ENCODE measurements at regions not wholly inside any gene's neighbourhood (a gene's known extent, or its start where the extent isn't known, plus 50 kb on each side); places are given as distances from the start of the nearest gene placed in this dataset.

DNA sequence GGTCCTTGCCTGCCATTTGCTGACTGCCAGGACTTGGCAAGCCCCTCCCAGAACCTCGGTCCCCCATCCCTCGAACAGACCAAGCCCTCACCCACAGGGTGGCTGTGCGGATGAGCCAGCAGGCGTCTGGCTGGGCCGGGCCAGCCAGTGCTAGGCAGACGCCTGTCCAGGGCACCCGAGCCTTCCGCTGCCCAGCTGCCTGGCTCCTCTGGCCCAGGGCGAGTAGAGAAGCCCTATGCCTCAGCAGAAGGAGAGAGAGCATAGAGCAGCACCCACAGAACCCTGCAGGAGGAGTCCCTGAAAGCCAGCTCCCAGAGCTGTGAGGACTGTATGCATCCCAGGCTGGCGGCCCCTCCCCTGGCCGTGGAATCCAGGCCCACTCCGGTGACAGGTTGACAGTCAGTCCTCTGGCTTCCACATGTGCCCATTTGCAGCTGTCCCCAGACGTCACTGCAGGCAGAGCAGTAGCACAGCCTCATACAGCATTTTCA is 62.1 kb upstream of the GLI2 start:
- TF ChIP-seq, protein P1, sequence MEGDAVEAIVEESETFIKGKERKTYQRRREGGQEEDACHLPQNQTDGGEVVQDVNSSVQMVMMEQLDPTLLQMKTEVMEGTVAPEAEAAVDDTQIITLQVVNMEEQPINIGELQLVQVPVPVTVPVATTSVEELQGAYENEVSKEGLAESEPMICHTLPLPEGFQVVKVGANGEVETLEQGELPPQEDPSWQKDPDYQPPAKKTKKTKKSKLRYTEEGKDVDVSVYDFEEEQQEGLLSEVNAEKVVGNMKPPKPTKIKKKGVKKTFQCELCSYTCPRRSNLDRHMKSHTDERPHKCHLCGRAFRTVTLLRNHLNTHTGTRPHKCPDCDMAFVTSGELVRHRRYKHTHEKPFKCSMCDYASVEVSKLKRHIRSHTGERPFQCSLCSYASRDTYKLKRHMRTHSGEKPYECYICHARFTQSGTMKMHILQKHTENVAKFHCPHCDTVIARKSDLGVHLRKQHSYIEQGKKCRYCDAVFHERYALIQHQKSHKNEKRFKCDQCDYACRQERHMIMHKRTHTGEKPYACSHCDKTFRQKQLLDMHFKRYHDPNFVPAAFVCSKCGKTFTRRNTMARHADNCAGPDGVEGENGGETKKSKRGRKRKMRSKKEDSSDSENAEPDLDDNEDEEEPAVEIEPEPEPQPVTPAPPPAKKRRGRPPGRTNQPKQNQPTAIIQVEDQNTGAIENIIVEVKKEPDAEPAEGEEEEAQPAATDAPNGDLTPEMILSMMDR (IDR thresholded peaks at IDR 0.05), result no peak
- TF ChIP-seq EZH2 (IDR thresholded peaks at IDR 0.05) (no peak), EZH2phosphoT487 (IDR thresholded peaks at IDR 0.05) (no peak)
